Skin epidermis (tissue), 12 donors: ENCODE measurements at regions not wholly inside any gene's neighbourhood (a gene's known extent, or its start where the extent isn't known, plus 50 kb on each side); places are given as distances from the start of the nearest gene placed in this dataset.
"Not testable (repeated sequence)": the region's sequence is repeated elsewhere in the genome, so short reads cannot be mapped to it uniquely, and the experiment has no call there.

Experiments used
- H3K27ac ChIP-seq, 21 experiments: fragments of 200-600 bp; sonication (generic) in 11 of 21; one replicate each; pipeline ENCODE4 v1.5.0; 2020; ENCODE audit warnings: mild to moderate bottlenecking in 3 of 21, inconsistent platforms in 2 of 21, moderate library complexity in 2 of 21
- H3K4me3 ChIP-seq, 7 experiments: fragments of 200-600 bp; sonication (generic) in 2 of 7; one replicate each; pipeline ENCODE4 v1.5.0; 2020; ENCODE audit warnings: inconsistent platforms in 2 of 7, mild to moderate bottlenecking in 2 of 7, moderate library complexity in 1 of 7

- H3K27ac ChIP-seq = no peak overlapping the region
- H3K4me3 ChIP-seq = no peak overlapping the region
Observed at GRCh38 chr22:27603111-27603799, 198.3 kb downstream of the MN1 start.

- no peak overlapping the region for H3K4me3 ChIP-seq
- no peak overlapping the region for H3K27ac ChIP-seq
Observed at GRCh38 chr22:27603800-27604144, 197.8 kb downstream of the MN1 start.

GRCh38 chr22:27605390-27605789, 196.2 kb downstream of the MN1 start:
- Histone ChIP-seq H3K27ac (no peak overlapping the region), H3K4me3 (no peak overlapping the region)

- not testable (repeated sequence) for H3K4me3 ChIP-seq, H3K27ac ChIP-seq
Observed at GRCh38 chr22:27607750-27608149, 193.8 kb downstream of the MN1 start.

GRCh38 chr22:27609451-27609888, 192.1 kb downstream of the MN1 start:
- H3K27ac ChIP-seq = no peak overlapping the region
- H3K4me3 ChIP-seq = no peak overlapping the region

- not testable (repeated sequence) for H3K27ac ChIP-seq, H3K4me3 ChIP-seq
Observed at GRCh38 chr22:27610164-27610563, 191.4 kb downstream of the MN1 start.

GRCh38 chr22:27610863-27611786, 190.4 kb downstream of the MN1 start:
- no peak overlapping the region for H3K4me3 ChIP-seq

GRCh38 chr22:27612115-27612514, 189.4 kb downstream of the MN1 start:
- Histone ChIP-seq H3K4me3 (no peak overlapping the region), H3K27ac (no peak overlapping the region)

More at GRCh38 chr22:27610863-27611786, 190.4 kb downstream of the MN1 start:
- no peak overlapping the region for H3K27ac ChIP-seq

- Histone ChIP-seq H3K27ac (no peak overlapping the region), H3K4me3 (no peak overlapping the region)
Observed at GRCh38 chr22:27613099-27614005, 188.2 kb downstream of the MN1 start.

GRCh38 chr22:27614006-27614649, 187.4 kb downstream of the MN1 start:
- Histone ChIP-seq H3K4me3 (no peak overlapping the region), H3K27ac (no peak overlapping the region)

- no peak overlapping the region for H3K27ac ChIP-seq
- no peak overlapping the region for H3K4me3 ChIP-seq
Observed at GRCh38 chr22:27614650-27615007, 186.9 kb downstream of the MN1 start.

- H3K4me3 ChIP-seq = no peak overlapping the region
- H3K27ac ChIP-seq = no peak overlapping the region
Observed at GRCh38 chr22:27615408-27615807, 186.1 kb downstream of the MN1 start.

GRCh38 chr22:27616033-27616432, 185.5 kb downstream of the MN1 start:
- Histone ChIP-seq H3K4me3 (no peak overlapping the region), H3K27ac (no peak overlapping the region)

- Histone ChIP-seq H3K27ac (no peak overlapping the region), H3K4me3 (no peak overlapping the region)
Observed at GRCh38 chr22:27617214-27617881, 184.2 kb downstream of the MN1 start.

- Histone ChIP-seq H3K27ac (no peak overlapping the region), H3K4me3 (no peak overlapping the region)
Observed at GRCh38 chr22:27620367-27621154, 181.0 kb downstream of the MN1 start.

GRCh38 chr22:27621486-27622070, 180.0 kb downstream of the MN1 start:
- H3K4me3 ChIP-seq = no peak overlapping the region
- no peak overlapping the region for H3K27ac ChIP-seq

- H3K4me3 ChIP-seq = no peak overlapping the region
- no peak overlapping the region for H3K27ac ChIP-seq
Observed at GRCh38 chr22:27624042-27624441, 177.5 kb downstream of the MN1 start.

GRCh38 chr22:27624705-27625104, 176.9 kb downstream of the MN1 start:
- no peak overlapping the region for H3K4me3 ChIP-seq
- no peak overlapping the region for H3K27ac ChIP-seq
